RWPE1 (cell line): ENCODE measurements at regions not wholly inside any gene's neighbourhood (a gene's known extent, or its start where the extent isn't known, plus 50 kb on each side); places are given as distances from the start of the nearest gene placed in this dataset.

Experiments used
- CTCF ChIA-PET: fragments of 350-600 bp; sonication (Branson Sonifier 250); formaldehyde crosslinking; extraction: SDS; loops from one replicate; lab custom pipeline; 2021; lab: Yijun Ruan, JAX
- POLR2A ChIA-PET: fragments of 400-600 bp; formaldehyde crosslinking; extraction: SDS; loops from one replicate; lab custom pipeline; 2020; ENCODE audit warnings: antibody characterized with exemption; ENCODE audit not compliant: low non-redundant PET; lab: Yijun Ruan, JAX
- DNase-seq: peaks from one replicate; pipeline ENCODE4 v3.0.0; 2012; ENCODE audit warnings: low spot score
- H3K27ac ChIP-seq: fragments of 450-650 bp; 2 replicates; pipeline ENCODE4 v1.5.1; 2017
- TF ChIP-seq, protein P1 (sequence below): fragments of 450-650 bp; conservative IDR thresholded peaks from 2 replicates; pipeline ENCODE4 v1.5.1; 2017; ENCODE audit warnings: low read depth, mild to moderate bottlenecking

DNA sequence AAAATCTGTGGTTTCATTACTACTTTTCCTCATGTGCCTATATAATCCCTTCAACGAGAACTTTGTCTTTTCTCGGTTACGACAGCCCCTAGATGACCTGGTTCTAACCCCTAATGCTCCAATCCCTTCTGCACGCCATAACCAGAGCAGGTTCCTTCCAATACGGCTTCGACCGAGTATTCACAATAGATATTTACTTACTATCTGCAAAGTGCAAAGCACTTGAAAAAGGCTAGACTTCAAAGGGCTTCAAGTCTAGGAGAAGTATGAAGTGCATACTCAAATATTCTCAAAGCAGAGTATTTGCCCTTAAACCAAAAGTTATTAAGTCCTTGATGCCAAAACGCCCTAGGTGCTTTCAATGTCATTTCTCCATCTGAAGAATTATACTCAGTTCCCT, 63.4 kb upstream of the NHSL1 start:
- TF ChIP-seq, protein P1, sequence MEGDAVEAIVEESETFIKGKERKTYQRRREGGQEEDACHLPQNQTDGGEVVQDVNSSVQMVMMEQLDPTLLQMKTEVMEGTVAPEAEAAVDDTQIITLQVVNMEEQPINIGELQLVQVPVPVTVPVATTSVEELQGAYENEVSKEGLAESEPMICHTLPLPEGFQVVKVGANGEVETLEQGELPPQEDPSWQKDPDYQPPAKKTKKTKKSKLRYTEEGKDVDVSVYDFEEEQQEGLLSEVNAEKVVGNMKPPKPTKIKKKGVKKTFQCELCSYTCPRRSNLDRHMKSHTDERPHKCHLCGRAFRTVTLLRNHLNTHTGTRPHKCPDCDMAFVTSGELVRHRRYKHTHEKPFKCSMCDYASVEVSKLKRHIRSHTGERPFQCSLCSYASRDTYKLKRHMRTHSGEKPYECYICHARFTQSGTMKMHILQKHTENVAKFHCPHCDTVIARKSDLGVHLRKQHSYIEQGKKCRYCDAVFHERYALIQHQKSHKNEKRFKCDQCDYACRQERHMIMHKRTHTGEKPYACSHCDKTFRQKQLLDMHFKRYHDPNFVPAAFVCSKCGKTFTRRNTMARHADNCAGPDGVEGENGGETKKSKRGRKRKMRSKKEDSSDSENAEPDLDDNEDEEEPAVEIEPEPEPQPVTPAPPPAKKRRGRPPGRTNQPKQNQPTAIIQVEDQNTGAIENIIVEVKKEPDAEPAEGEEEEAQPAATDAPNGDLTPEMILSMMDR, result no peak
- no peak overlapping the region for H3K27ac ChIP-seq
- CTCF ChIA-PET, result no interaction called here
- POLR2A ChIA-PET, result no interaction called here
- no peak for DNase-seq

DNA sequence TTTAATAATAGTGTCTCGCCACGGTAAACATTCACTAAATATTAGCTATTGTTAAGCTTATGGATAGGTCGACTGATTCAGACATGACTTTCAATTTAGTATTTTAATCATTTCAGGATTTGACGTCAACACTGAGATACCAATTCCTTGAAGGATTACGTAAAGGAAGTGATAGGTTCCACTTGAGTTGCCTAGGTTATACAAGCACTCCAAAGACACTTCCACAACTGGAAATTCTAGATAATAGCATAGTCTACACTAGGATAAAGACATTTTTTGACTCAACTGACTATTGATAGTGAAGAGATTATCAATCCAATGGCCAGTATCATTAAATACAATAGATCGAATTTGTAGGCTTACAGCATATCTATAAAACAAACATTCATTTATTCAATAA, 63.9 kb upstream of the NHSL1 start:
- no peak overlapping the region for H3K27ac ChIP-seq
- CTCF ChIA-PET, result no interaction called here
- DNase-seq, result no peak
- POLR2A ChIA-PET, result no interaction called here
- TF ChIP-seq, protein P1, result no peak

DNA sequence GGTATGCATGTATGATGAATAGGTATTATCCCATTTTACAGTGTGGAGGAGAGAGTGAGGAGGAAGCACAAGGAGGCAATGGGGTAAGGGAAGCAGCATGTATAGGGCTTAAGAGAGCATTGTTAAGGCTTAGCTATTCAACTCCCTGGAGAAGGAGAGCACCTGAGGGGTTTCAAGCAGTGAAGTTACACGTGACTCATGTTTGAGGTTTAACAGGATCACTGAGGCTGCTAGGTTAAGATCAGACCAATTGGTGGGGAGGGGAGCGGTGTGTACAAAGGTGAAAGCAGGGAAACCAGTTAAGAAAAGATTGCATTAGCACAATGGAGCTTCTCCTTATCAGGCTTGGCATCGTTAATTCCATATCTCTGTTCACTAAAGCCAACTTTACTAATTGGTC, 64.4 kb upstream of the NHSL1 start:
- DNase-seq, result no peak
- no peak overlapping the region for H3K27ac ChIP-seq
- ChIA-PET POLR2A (no interaction called here), CTCF (no interaction called here)
- TF ChIP-seq, protein P1, result no peak

DNA sequence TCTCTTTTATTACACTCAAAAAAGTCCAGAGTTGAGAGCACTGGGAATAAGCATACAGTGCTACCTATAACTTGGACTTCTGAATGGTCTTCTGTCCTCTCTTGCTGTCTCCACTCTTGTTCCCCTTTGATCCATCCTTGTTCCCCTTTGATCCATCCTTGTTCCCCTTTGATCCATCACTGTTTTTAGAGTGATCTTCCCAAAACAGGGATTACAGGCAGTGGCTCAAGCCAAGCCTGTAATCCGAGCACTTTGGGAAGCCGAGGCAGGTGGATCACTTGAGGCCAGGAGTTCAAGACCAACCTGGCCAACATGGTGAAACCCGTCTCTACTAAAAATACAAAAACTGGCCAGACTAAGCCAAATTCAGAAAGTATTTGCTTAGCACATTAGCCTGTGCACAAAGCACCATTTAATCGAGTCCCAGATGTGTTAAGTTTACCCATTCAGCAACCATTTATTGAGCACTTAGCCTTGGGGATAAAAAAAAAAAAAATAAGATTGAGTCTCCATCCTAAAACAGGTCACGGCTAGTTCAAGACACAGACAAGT, 65.0 kb upstream of the NHSL1 start:
- DNase-seq, result no peak
- TF ChIP-seq, protein P1, result no peak
- H3K27ac ChIP-seq, result no peak overlapping the region
- POLR2A ChIA-PET, result no interaction called here
- CTCF ChIA-PET, result interaction anchor here (0.7 kb wide), 1 partner anchor 262 kb away, joined by 3 read pairs; no protein-coding TSS in a partner anchor

DNA sequence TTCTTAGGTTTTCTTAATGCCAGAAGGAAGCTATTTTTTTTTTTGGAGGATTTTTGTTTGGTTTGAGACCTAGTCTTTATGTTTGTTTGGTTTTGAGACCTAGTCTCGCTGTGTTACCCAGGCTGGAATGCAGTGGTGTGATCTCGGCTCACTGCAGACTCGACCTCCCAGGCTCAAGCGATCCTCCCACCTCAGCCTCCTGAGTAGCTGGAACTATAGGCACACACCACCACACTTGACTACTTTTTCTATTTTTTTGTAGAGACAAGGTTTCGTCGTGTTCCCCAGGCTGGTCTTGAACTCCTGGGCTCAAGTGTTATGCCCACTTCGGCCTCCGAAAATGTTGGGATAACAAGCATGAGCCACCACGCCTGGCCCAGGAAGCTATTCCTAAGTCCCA, 67.8 kb upstream of the NHSL1 start:
- TF ChIP-seq, protein P1, result no peak
- CTCF ChIA-PET, result no interaction called here

DNA sequence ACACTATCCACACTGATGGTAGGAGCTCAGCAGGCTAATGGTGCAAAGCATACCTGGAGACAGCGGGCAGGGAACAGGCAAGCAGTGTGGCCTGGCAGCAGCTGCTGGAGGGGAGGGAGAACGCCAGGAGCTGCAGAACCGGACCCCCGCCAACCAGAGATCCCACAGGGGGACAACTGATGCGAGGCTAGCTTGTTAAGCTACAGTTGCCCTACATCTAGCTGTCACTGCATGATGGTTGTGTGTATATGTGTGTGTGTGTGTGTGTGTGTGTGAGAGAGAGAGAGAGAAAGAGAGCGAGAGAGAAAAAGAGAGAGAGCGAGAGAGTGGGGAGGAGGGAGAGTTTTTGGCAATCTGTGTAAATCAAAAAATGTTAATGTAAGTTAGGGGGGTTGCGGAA, 69.7 kb upstream of the NHSL1 start:
- POLR2A ChIA-PET, result no interaction called here
- H3K27ac ChIP-seq, result no peak overlapping the region
- TF ChIP-seq, protein P1, result no peak
- no peak for DNase-seq
- CTCF ChIA-PET, result interaction anchor here (0.7 kb wide), 1 partner anchor 249 kb away, joined by 3 read pairs; no protein-coding TSS in a partner anchor

More for the DNA sequence above, 67.8 kb upstream of the NHSL1 start:
- H3K27ac ChIP-seq, result no peak overlapping the region
- DNase-seq, result no peak
- POLR2A ChIA-PET, result interaction anchor here (0.6 kb wide), 1 partner anchor 340 kb away, joined by 3 read pairs; no protein-coding TSS in a partner anchor
